ENCODE measurements at regions not wholly inside any gene's neighbourhood (a gene's known extent, or its start where the extent isn't known, plus 50 kb on each side); places are given as distances from the start of the nearest gene placed in this dataset.

- no peak for TF ChIP-seq EZH2 (optimal IDR thresholded peaks at IDR 0.05; ENCODE audit: low read depth, low read length)
- TF ChIP-seq EZH2phosphoT487 (IDR thresholded peaks at IDR 0.05; ENCODE audit: low read length), result no peak
- TF ChIP-seq, protein P1, sequence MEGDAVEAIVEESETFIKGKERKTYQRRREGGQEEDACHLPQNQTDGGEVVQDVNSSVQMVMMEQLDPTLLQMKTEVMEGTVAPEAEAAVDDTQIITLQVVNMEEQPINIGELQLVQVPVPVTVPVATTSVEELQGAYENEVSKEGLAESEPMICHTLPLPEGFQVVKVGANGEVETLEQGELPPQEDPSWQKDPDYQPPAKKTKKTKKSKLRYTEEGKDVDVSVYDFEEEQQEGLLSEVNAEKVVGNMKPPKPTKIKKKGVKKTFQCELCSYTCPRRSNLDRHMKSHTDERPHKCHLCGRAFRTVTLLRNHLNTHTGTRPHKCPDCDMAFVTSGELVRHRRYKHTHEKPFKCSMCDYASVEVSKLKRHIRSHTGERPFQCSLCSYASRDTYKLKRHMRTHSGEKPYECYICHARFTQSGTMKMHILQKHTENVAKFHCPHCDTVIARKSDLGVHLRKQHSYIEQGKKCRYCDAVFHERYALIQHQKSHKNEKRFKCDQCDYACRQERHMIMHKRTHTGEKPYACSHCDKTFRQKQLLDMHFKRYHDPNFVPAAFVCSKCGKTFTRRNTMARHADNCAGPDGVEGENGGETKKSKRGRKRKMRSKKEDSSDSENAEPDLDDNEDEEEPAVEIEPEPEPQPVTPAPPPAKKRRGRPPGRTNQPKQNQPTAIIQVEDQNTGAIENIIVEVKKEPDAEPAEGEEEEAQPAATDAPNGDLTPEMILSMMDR (IDR thresholded peaks at IDR 0.05; ENCODE audit: low read length), result no peak
These were observed 108.2 kb upstream of the PROK2 start for GRCh38 chr3:71893122-71893521.
